ENCODE measurements at regions not wholly inside any gene's neighbourhood (a gene's known extent, or its start where the extent isn't known, plus 50 kb on each side); places are given as distances from the start of the nearest gene placed in this dataset.

- POLR2A ChIA-PET (ENCODE audit: unreplicated experiment), result no interaction called here
- CTCF ChIA-PET, result no interaction called here
- H3K18ac ChIP-seq (ENCODE audit: low read depth, low read length), result no peak overlapping the region
- no peaks in the 10 kb centered on the region for H3K27me3 ChIP-seq (ENCODE audit: control insufficient read depth, insufficient read depth, low read length)
- H2BK5ac ChIP-seq (ENCODE audit: low read depth, low read length, poor library complexity, severe bottlenecking), result no peak overlapping the region
- H3K56ac ChIP-seq (ENCODE audit: extremely low read depth, insufficient read depth, low read length), result no peak overlapping the region
- dilution Hi-C loops (cut with HindIII; ENCODE audit: low sequenced_read_pairs, unreplicated experiment) (no loop called here), intact Hi-C loops (cut with micrococcal nuclease) (no loop called here), in situ Hi-C loops (cut with MboI; ENCODE audit: low sequenced_read_pairs) (no loop called here)
- H2AK9ac ChIP-seq (replicated peaks; ENCODE audit: low read depth, low read length, poor library complexity), result no peak overlapping the region
- H2BK20ac ChIP-seq (ENCODE audit: low read depth, low read length), result no peak overlapping the region
- H2AFZ ChIP-seq (replicated peaks; ENCODE audit: low read length, poor library complexity), result no peak overlapping the region
- H3K79me1 ChIP-seq (ENCODE audit: low read depth in 1 of 2, low read length in 2 of 2), result no peaks in the 10 kb centered on the region
- DNase-seq (no peak), ATAC-seq (ENCODE audit: low read depth) (no peak)
- no peak overlapping the region for H4K91ac ChIP-seq (ENCODE audit: insufficient read depth, low read depth, low read length)
- H3K14ac ChIP-seq (replicated peaks; ENCODE audit: low read depth, low read length), result no peak overlapping the region
- H2AK5ac ChIP-seq (ENCODE audit: low read depth, low read length), result no peak overlapping the region
- peaks cover 55% of the 10 kb centered on the region for H3K9me3 ChIP-seq (ENCODE audit: control insufficient read depth, insufficient read depth, low read length)
- no peak overlapping the region for H4K8ac ChIP-seq (ENCODE audit: low read depth in 2 of 2, low read length in 2 of 2)
- TF ChIP-seq MAFK (IDR thresholded peaks at IDR 0.05; ENCODE audit: low read depth, low read length) (no peak), FOS (IDR thresholded peaks at IDR 0.05; ENCODE audit: low read depth, low read length) (no peak), POLR2A (IDR thresholded peaks at IDR 0.05; ENCODE audit: low read depth, low read length) (no peak), SMC3 (IDR thresholded peaks at IDR 0.05; ENCODE audit: low read depth, low read length) (no peak), CHD1 (IDR thresholded peaks at IDR 0.05; ENCODE audit: low read depth, low read length) (no peak), RCOR1 (IDR thresholded peaks at IDR 0.05; ENCODE audit: insufficient replicate concordance, low read length) (no peak), NFE2L2 (IDR thresholded peaks at IDR 0.05; ENCODE audit: low read depth, low read length) (no peak), USF2 (IDR thresholded peaks at IDR 0.05; ENCODE audit: low read depth, low read length) (no peak), MXI1 (IDR thresholded peaks at IDR 0.05; ENCODE audit: borderline replicate concordance, low read depth, low read length) (no peak), RAD21 (IDR thresholded peaks at IDR 0.05; ENCODE audit: low read length) (no peak), MAZ (IDR thresholded peaks at IDR 0.05; ENCODE audit: borderline replicate concordance, low read depth, low read length) (no peak), BHLHE40 (IDR thresholded peaks at IDR 0.05; ENCODE audit: low read depth, low read length) (no peak), CTCF (conservative IDR thresholded peaks at IDR 0.05; ENCODE audit: low read depth, low read length) (no peak)
- no peak overlapping the region for H3K4me2 ChIP-seq (ENCODE audit: low read depth, low read length)
- no peak overlapping the region for H3K23ac ChIP-seq (ENCODE audit: low read depth, low read length)
- H4K20me1 ChIP-seq (ENCODE audit: insufficient read depth, low read length), result no peaks in the 10 kb centered on the region
- H2BK120ac ChIP-seq (ENCODE audit: low read depth, low read length), result no peak overlapping the region
- no TSS peak for BruUV-seq (replicated peaks)
- H3K36me3 ChIP-seq (ENCODE audit: control insufficient read depth, insufficient read depth, low read length), result no peaks in the 10 kb centered on the region
- WGBS, 2 experiments (ENCODE audit: extremely low coverage in 2 of 2, insufficient read length in 1 of 2), result 80% methylated on average over 1 of the region's 5 CpGs; no CpG with 5 or more reads in 1 of the 2 experiments
- no peak overlapping the region for H3K9ac ChIP-seq (ENCODE audit: low read depth, low read length)
- no peaks in the 10 kb centered on the region for H3K9me1 ChIP-seq (ENCODE audit: insufficient read depth, low read length)
- no peak overlapping the region for H4K5ac ChIP-seq (ENCODE audit: low read depth, low read length)
- H3K27ac ChIP-seq (ENCODE audit: insufficient read depth, low read length), result no peak overlapping the region
- no peak overlapping the region for H3K4ac ChIP-seq (ENCODE audit: low read depth, low read length)
- no peak overlapping the region for H3K4me3 ChIP-seq (ENCODE audit: insufficient read depth, low read depth, low read length)
- no peak overlapping the region for H2BK15ac ChIP-seq (ENCODE audit: low read depth, low read length)
- no peaks in the 10 kb centered on the region for H3K4me1 ChIP-seq (ENCODE audit: control insufficient read depth, insufficient read depth, low read length)
Observed at GRCh38 chr1:3981261-3981660, 81.2 kb upstream of the C1orf174 start.
